Upper lobe of right lung (tissue), 1 donor: ENCODE measurements at regions not wholly inside any gene's neighbourhood (a gene's known extent, or its start where the extent isn't known, plus 50 kb on each side); places are given as distances from the start of the nearest gene placed in this dataset.

Source experiments
- ATAC-seq: fragments of 200-7000 bp; cut with Tn5 transposase; one replicate; pipeline ENCODE4 v1.9.1; 2020; ENCODE audit warnings: mild to moderate bottlenecking, moderate library complexity
- DNase-seq: peaks from one replicate; pipeline ENCODE4 v3.0.0-alpha.2; 2020
- H3K27ac ChIP-seq: fragments of 200-600 bp; one replicate; pipeline ENCODE4 v1.8.0; 2022
- H3K27me3 ChIP-seq: fragments of 200-600 bp; one replicate; pipeline ENCODE4 v1.8.0; 2022; ENCODE audit warnings: mild to moderate bottlenecking
- H3K36me3 ChIP-seq: fragments of 200-600 bp; one replicate; pipeline ENCODE4 v1.8.0; 2022
- H3K4me1 ChIP-seq: fragments of 200-600 bp; one replicate; pipeline ENCODE4 v1.8.0; 2022
- H3K4me3 ChIP-seq: fragments of 200-600 bp; one replicate; pipeline ENCODE4 v1.8.0; 2022; ENCODE audit warnings: mild to moderate bottlenecking
- H3K9me3 ChIP-seq: fragments of 200-600 bp; one replicate; pipeline ENCODE4 v1.8.0; 2022
- CTCF ChIP-seq: fragments of 200-600 bp; IDR thresholded peaks from one replicate; pipeline ENCODE4 v1.8.0; 2022; ENCODE audit warnings: antibody characterized with exemption
- intact Hi-C: fragments of 100-400 bp; cut with DNase I; formaldehyde crosslinking; loops from one replicate; pipeline ENCODE4 v1.11.0; 2022
- donor health status: DM: no; HTN: yes; CAD: no; lungs with severe emphysema.

- H3K4me3 ChIP-seq, result no peak overlapping the region
- intact Hi-C loops, result no loop called here
- TF ChIP-seq CTCF, result no peak
- ATAC-seq (no peak), DNase-seq (no peak)
- no peaks in the 10 kb centered on the region for H3K4me1 ChIP-seq
- no peak overlapping the region for H3K27ac ChIP-seq
- H3K36me3 ChIP-seq, result no peaks in the 10 kb centered on the region
- H3K9me3 ChIP-seq, result no peaks in the 10 kb centered on the region
- H3K27me3 ChIP-seq, result no peaks in the 10 kb centered on the region
Measured at GRCh38 chr18:2100694-2101213, 470.6 kb downstream of the METTL4 start.

- no peak for TF ChIP-seq CTCF
- H3K4me3 ChIP-seq, result no peak overlapping the region
- no peaks in the 10 kb centered on the region for H3K27me3 ChIP-seq
- DNase-seq (no peak), ATAC-seq (no peak)
- H3K27ac ChIP-seq, result no peak overlapping the region
- no peaks in the 10 kb centered on the region for H3K9me3 ChIP-seq
- no peaks in the 10 kb centered on the region for H3K4me1 ChIP-seq
- intact Hi-C loops, result no loop called here
- H3K36me3 ChIP-seq, result no peaks in the 10 kb centered on the region
Measured at GRCh38 chr18:2102022-2102421, 469.3 kb downstream of the METTL4 start.

DNA sequence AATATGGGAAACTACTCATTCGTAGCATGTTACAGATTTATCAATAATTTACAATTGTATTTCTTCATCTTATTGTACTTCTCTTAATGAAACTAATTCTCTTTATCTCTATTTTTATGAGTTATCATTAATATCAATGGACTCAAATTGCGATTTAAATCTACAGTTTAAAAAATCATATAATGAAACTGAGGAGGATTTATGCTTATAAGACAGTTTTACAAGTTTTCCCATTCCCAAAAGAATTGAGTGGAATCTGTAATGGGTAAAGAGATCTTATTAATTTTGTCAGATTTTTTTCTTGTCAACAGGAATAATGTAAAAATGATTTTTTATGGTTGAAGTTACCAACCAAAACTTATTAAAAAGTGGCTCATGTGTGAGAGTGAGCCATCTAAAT is 468.0 kb downstream of the METTL4 start:
- ATAC-seq, result no peak
- TF ChIP-seq CTCF, result no peak
- H3K36me3 ChIP-seq, result no peaks in the 10 kb centered on the region
- H3K27ac ChIP-seq, result no peak overlapping the region
- no peaks in the 10 kb centered on the region for H3K9me3 ChIP-seq
- H3K27me3 ChIP-seq, result no peaks in the 10 kb centered on the region
- H3K4me1 ChIP-seq, result no peaks in the 10 kb centered on the region
- intact Hi-C loops, result no loop called here
- DNase-seq, result no peak
- no peak overlapping the region for H3K4me3 ChIP-seq

GRCh38 chr18:2104620-2105462 is 466.5 kb downstream of the METTL4 start:
- Histone ChIP-seq H3K27ac (no peak overlapping the region), H3K4me1 (no peaks in the 10 kb centered on the region), H3K9me3 (no peaks in the 10 kb centered on the region), H3K27me3 (no peaks in the 10 kb centered on the region), H3K36me3 (no peaks in the 10 kb centered on the region), H3K4me3 (no peak overlapping the region)
- intact Hi-C loops, result no loop called here
- DNase-seq (peak; percentile 75), ATAC-seq (peak; percentile 89)
- TF ChIP-seq CTCF, result peak; percentile 73

GRCh38 chr18:2108591-2108990 is 462.7 kb downstream of the METTL4 start:
- ATAC-seq (no peak), DNase-seq (no peak)
- H3K9me3 ChIP-seq, result no peaks in the 10 kb centered on the region
- no peak overlapping the region for H3K27ac ChIP-seq
- H3K36me3 ChIP-seq, result no peaks in the 10 kb centered on the region
- H3K4me3 ChIP-seq, result no peak overlapping the region
- H3K27me3 ChIP-seq, result no peaks in the 10 kb centered on the region
- intact Hi-C loops, result no loop called here
- no peaks in the 10 kb centered on the region for H3K4me1 ChIP-seq
- TF ChIP-seq CTCF, result no peak
